Osteocyte (in vitro differentiated cells): ENCODE measurements at regions not wholly inside any gene's neighbourhood (a gene's known extent, or its start where the extent isn't known, plus 50 kb on each side); places are given as distances from the start of the nearest gene placed in this dataset.

Experiments used
- DNase-seq: peaks from one replicate; pipeline ENCODE4 v3.0.0; 2021; ENCODE audit warnings: mixed read lengths; ENCODE audit not compliant: unreplicated experiment; ENCODE audit errors: extremely low spot score
- H3K27ac Mint-ChIP-seq: one replicate; pipeline ENCODE4 v1.8.0; 2021; ENCODE audit warnings: mild to moderate bottlenecking, mixed read lengths; ENCODE audit not compliant: unreplicated experiment
- H3K27me3 Mint-ChIP-seq: one replicate; pipeline ENCODE4 v1.8.0; 2021; ENCODE audit warnings: mixed read lengths; ENCODE audit not compliant: unreplicated experiment
- H3K36me3 Mint-ChIP-seq: one replicate; pipeline ENCODE4 v1.8.0; 2021; ENCODE audit warnings: mixed read lengths; ENCODE audit not compliant: unreplicated experiment
- H3K4me1 Mint-ChIP-seq: one replicate; pipeline ENCODE4 v1.8.0; 2021; ENCODE audit warnings: mixed read lengths; ENCODE audit not compliant: unreplicated experiment
- H3K4me3 Mint-ChIP-seq: one replicate; pipeline ENCODE4 v1.8.0; 2021; ENCODE audit warnings: mild to moderate bottlenecking, moderate library complexity, mixed read lengths; ENCODE audit not compliant: unreplicated experiment
- H3K9me3 Mint-ChIP-seq: one replicate; pipeline ENCODE4 v1.8.0; 2021; ENCODE audit warnings: mixed read lengths; ENCODE audit not compliant: unreplicated experiment
- CTCF ChIP-seq: fragments of 200-600 bp; sonication (generic); IDR thresholded peaks from 2 replicates; pipeline ENCODE4 v1.5.0; 2021; ENCODE audit warnings: antibody characterized with exemption, mild to moderate bottlenecking, moderate library complexity

- Mint-ChIP-seq H3K4me3 (no peak overlapping the region), H3K4me1 (no peaks in the 10 kb centered on the region), H3K36me3 (no peaks in the 10 kb centered on the region), H3K27me3 (peaks cover 3% of the 10 kb centered on the region), H3K27ac (no peak overlapping the region), H3K9me3 (no peaks in the 10 kb centered on the region)
- no peak for TF ChIP-seq CTCF
- no peak for DNase-seq
Measured at GRCh38 chr3:157888040-157888439, 218.2 kb downstream of the SHOX2 start.

- Mint-ChIP-seq H3K9me3 (peaks cover 11% of the 10 kb centered on the region), H3K4me1 (no peaks in the 10 kb centered on the region), H3K27me3 (no peaks in the 10 kb centered on the region), H3K4me3 (no peak overlapping the region), H3K27ac (no peak overlapping the region), H3K36me3 (no peaks in the 10 kb centered on the region)
- TF ChIP-seq CTCF, result no peak
- DNase-seq, result no peak
Measured at GRCh38 chr3:157876556-157876955, 229.7 kb downstream of the SHOX2 start.

GRCh38 chr3:157872902-157873301 is 233.3 kb downstream of the SHOX2 start:
- peaks cover 9% of the 10 kb centered on the region for H3K4me1 Mint-ChIP-seq
- no peaks in the 10 kb centered on the region for H3K9me3 Mint-ChIP-seq
- H3K4me3 Mint-ChIP-seq, result no peak overlapping the region
- no peak overlapping the region for H3K27ac Mint-ChIP-seq
- H3K27me3 Mint-ChIP-seq, result no peaks in the 10 kb centered on the region
- TF ChIP-seq CTCF, result no peak
- no peaks in the 10 kb centered on the region for H3K36me3 Mint-ChIP-seq
- DNase-seq, result no peak

- DNase-seq, result no peak
- Mint-ChIP-seq H3K36me3 (no peaks in the 10 kb centered on the region), H3K4me1 (peaks cover 9% of the 10 kb centered on the region), H3K27ac (no peak overlapping the region), H3K27me3 (peaks cover under 1% of the 10 kb centered on the region), H3K9me3 (no peaks in the 10 kb centered on the region), H3K4me3 (no peak overlapping the region)
- TF ChIP-seq CTCF, result no peak
Measured at GRCh38 chr3:157871838-157872460, 234.3 kb downstream of the SHOX2 start.

GRCh38 chr3:157871248-157871647 is 235.0 kb downstream of the SHOX2 start:
- Mint-ChIP-seq H3K36me3 (no peaks in the 10 kb centered on the region), H3K27me3 (peaks cover 1% of the 10 kb centered on the region), H3K4me1 (peaks cover 9% of the 10 kb centered on the region), H3K9me3 (no peaks in the 10 kb centered on the region), H3K4me3 (no peak overlapping the region), H3K27ac (no peak overlapping the region)
- DNase-seq, result no peak
- TF ChIP-seq CTCF, result no peak
